ENCODE measurements at regions not wholly inside any gene's neighbourhood (a gene's known extent, or its start where the extent isn't known, plus 50 kb on each side); places are given as distances from the start of the nearest gene placed in this dataset.

DNA sequence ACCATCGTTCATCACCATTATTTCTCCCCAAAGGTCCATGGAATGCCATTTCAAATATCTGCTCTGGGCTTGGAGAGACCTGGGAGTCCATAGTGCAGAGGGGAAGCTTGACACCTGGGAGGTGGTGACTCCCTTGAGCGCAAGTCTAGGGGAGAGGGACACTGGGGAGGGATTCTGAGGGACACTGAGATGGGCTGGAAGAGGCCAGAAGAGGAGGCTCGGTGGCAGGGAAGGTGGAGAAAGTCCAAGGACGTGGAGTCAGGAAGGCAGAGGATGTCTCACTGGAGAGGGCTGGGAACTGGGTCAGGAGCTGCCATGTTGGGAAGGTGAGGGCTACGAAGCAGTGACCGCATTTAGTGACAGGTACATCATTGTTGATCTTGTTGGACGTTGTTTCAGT lies 160.3 kb upstream of the MVB12B start:
- TF ChIP-seq, protein P1, sequence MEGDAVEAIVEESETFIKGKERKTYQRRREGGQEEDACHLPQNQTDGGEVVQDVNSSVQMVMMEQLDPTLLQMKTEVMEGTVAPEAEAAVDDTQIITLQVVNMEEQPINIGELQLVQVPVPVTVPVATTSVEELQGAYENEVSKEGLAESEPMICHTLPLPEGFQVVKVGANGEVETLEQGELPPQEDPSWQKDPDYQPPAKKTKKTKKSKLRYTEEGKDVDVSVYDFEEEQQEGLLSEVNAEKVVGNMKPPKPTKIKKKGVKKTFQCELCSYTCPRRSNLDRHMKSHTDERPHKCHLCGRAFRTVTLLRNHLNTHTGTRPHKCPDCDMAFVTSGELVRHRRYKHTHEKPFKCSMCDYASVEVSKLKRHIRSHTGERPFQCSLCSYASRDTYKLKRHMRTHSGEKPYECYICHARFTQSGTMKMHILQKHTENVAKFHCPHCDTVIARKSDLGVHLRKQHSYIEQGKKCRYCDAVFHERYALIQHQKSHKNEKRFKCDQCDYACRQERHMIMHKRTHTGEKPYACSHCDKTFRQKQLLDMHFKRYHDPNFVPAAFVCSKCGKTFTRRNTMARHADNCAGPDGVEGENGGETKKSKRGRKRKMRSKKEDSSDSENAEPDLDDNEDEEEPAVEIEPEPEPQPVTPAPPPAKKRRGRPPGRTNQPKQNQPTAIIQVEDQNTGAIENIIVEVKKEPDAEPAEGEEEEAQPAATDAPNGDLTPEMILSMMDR (IDR thresholded peaks at IDR 0.05; ENCODE audit: low read depth, low read length, poor library complexity, severe bottlenecking) = no peak
- TF ChIP-seq EZH2phosphoT487 (IDR thresholded peaks at IDR 0.05; ENCODE audit: borderline replicate concordance, low read length) = no peak

Measured in DOHH2 (cell line).